H1 (cell line): ENCODE measurements at regions not wholly inside any gene's neighbourhood (a gene's known extent, or its start where the extent isn't known, plus 50 kb on each side); places are given as distances from the start of the nearest gene placed in this dataset.
A peak's percentile ranks its signal among the peaks of the same experiment; 100 is the strongest.

Source experiments
- CTCF ChIA-PET: fragments of 300-600 bp; sonication (Branson Sonifier 250); formaldehyde crosslinking; loops from one replicate; lab custom pipeline; 2021; ENCODE audit not compliant: partially characterized antibody; lab: Charles Lee
- POLR2A ChIA-PET: fragments of 300-600 bp; sonication (Branson Sonifier 250); formaldehyde crosslinking; loops from one replicate; lab custom pipeline; 2021; ENCODE audit warnings: inconsistent platforms; ENCODE audit not compliant: partially characterized antibody; lab: Charles Lee
- DNase-seq, 2 experiments: peaks; one replicate each; pipeline versions ENCODE4 v3.0.0 to v3.0.0-alpha.2; 2010 to 2022; ENCODE audit warnings: low spot score in 2 of 2, low read depth in 1 of 2, mixed read lengths in 1 of 2
- FAIRE-seq: peaks from 2 replicates; lab custom pipeline; 2011; peaks lifted over from hg19 to GRCh38; lab: Jason Lieb, UNC
- H2AFZ ChIP-seq: 2 replicates; pipeline ENCODE4 v1.8.1; 2012; ENCODE audit warnings: low read length, inconsistent platforms
- H2AK5ac ChIP-seq: 2 replicates; pipeline ENCODE4 v1.6.1; 2013; ENCODE audit warnings: low read depth, low read length
- H2BK120ac ChIP-seq: replicated peaks from 2 replicates; pipeline ENCODE3; 2013; ENCODE audit warnings: low read depth, low read length, inconsistent platforms
- H2BK12ac ChIP-seq: 2 replicates; pipeline ENCODE4 v1.6.1; 2013; ENCODE audit warnings: low read depth, low read length
- H2BK15ac ChIP-seq: 2 replicates; pipeline ENCODE4 v1.6.1; 2013; ENCODE audit warnings: low read length
- H2BK20ac ChIP-seq: 2 replicates; pipeline ENCODE4 v1.6.1; 2013; ENCODE audit warnings: low read length
- H2BK5ac ChIP-seq: 2 replicates; pipeline ENCODE4 v1.6.1; 2013; ENCODE audit warnings: low read depth, low read length
- H3K14ac ChIP-seq: 2 replicates; pipeline ENCODE4 v1.6.1; 2013; ENCODE audit warnings: inconsistent platforms; ENCODE audit not compliant: insufficient read length
- H3K18ac ChIP-seq: 2 replicates; pipeline ENCODE4 v1.6.1; 2013; ENCODE audit warnings: low read length; ENCODE audit errors: extremely low read depth
- H3K23ac ChIP-seq: 2 replicates; pipeline ENCODE4 v1.6.1; 2013; ENCODE audit warnings: inconsistent platforms; ENCODE audit not compliant: insufficient read length
- H3K23me2 ChIP-seq: 2 replicates; pipeline ENCODE4 v1.6.1; 2013; ENCODE audit warnings: low read depth, low read length
- H3K27ac ChIP-seq: 2 replicates; pipeline ENCODE4 v1.6.1; 2011; ENCODE audit warnings: low read depth, low read length, inconsistent platforms
- H3K27me3 ChIP-seq, 4 experiments: replicated peaks in 1 of 4; 1 replicate in 1 of 4; 2 replicates in 3 of 4; pipeline versions ENCODE4 v1.6.1 to v1.8.1; 2011 to 2013; ENCODE audit warnings: low read length in 3 of 4, mild to moderate bottlenecking in 3 of 4, inconsistent platforms in 2 of 4, mixed read lengths in 2 of 4, moderate library complexity in 1 of 4; ENCODE audit not compliant: control insufficient read depth in 3 of 4, insufficient read depth in 3 of 4; ENCODE audit errors: extremely low read depth in 1 of 4
- H3K36me3 ChIP-seq, 4 experiments: 2 replicates each; pipeline versions ENCODE4 v1.6.1 to v1.8.1; 2011 to 2013; ENCODE audit warnings: mild to moderate bottlenecking in 4 of 4, low read length in 3 of 4, moderate library complexity in 2 of 4, control low read depth in 1 of 4, inconsistent platforms in 1 of 4; ENCODE audit not compliant: insufficient read depth in 4 of 4, control insufficient read depth in 2 of 4
- H3K4ac ChIP-seq: replicated peaks from 2 replicates; pipeline ENCODE3; 2013; ENCODE audit warnings: low read length, low read depth, mixed read lengths, inconsistent platforms; ENCODE audit not compliant: insufficient read length
- H3K4me1 ChIP-seq, 4 experiments: replicated peaks in 1 of 4; 1 replicate in 1 of 4; 2 replicates in 3 of 4; pipeline versions ENCODE4 v1.6.1 to v1.8.1; 2011 to 2013; ENCODE audit warnings: low read length in 3 of 4, inconsistent platforms in 2 of 4, mixed read lengths in 1 of 4; ENCODE audit not compliant: insufficient read depth in 4 of 4, control insufficient read depth in 3 of 4
- H3K4me2 ChIP-seq, 2 experiments: 2 replicates each; pipeline versions ENCODE4 v1.6.1 to v1.8.1; 2011 to 2013; ENCODE audit warnings: low read depth in 2 of 2, low read length in 2 of 2, control low read depth in 1 of 2, inconsistent platforms in 1 of 2, mild to moderate bottlenecking in 1 of 2; ENCODE audit not compliant: insufficient read depth in 1 of 2
- H3K4me3 ChIP-seq, 4 experiments: fragments of 200-600, 300-600 bp in 1 of 4; sonication (generic), shearing (Covaris generic), sonication (Bioruptor Twin) in 1 of 4; 2 replicates each; pipeline versions ENCODE4 v1.5.1 to v1.8.1; 2011 to 2016; ENCODE audit warnings: low read length in 4 of 4, low read depth in 3 of 4, control low read depth in 2 of 4, inconsistent platforms in 2 of 4, mild to moderate bottlenecking in 2 of 4, mixed read lengths in 1 of 4, moderate library complexity in 1 of 4; ENCODE audit not compliant: insufficient read depth in 2 of 4; ENCODE audit errors: extremely low read depth in 1 of 4
- H3K56ac ChIP-seq: replicated peaks from 2 replicates; pipeline ENCODE3; 2013; ENCODE audit warnings: low read depth, mild to moderate bottlenecking, mixed read lengths, low read length, inconsistent platforms; ENCODE audit not compliant: insufficient read length
- H3K79me1 ChIP-seq: 2 replicates; pipeline ENCODE4 v1.6.1; 2013; ENCODE audit warnings: low read depth, low read length, control low read depth
- H3K79me2 ChIP-seq, 2 experiments: 2 replicates each; pipeline versions ENCODE4 v1.6.1 to v1.8.1; 2012 to 2013; ENCODE audit warnings: low read length in 2 of 2, mild to moderate bottlenecking in 2 of 2, inconsistent platforms in 1 of 2; ENCODE audit not compliant: insufficient read depth in 2 of 2, control insufficient read depth in 1 of 2
- H3K9ac ChIP-seq, 4 experiments: replicated peaks in 1 of 4; 1 replicate in 1 of 4; 2 replicates in 3 of 4; pipeline versions ENCODE4 v1.6.1 to v1.8.1; 2011 to 2013; ENCODE audit warnings: low read depth in 3 of 4, low read length in 3 of 4, control low read depth in 2 of 4, mild to moderate bottlenecking in 2 of 4, moderate library complexity in 2 of 4, inconsistent platforms in 1 of 4; ENCODE audit errors: extremely low read depth in 1 of 4
- H3K9me3 ChIP-seq, 2 experiments: 2 replicates each; pipeline versions ENCODE4 v1.6.1 to v1.8.1; 2012 to 2013; ENCODE audit warnings: mild to moderate bottlenecking in 2 of 2, moderate library complexity in 2 of 2, control low read depth in 1 of 2, inconsistent platforms in 1 of 2, low read depth in 1 of 2, low read length in 1 of 2, mixed read lengths in 1 of 2; ENCODE audit not compliant: insufficient read depth in 2 of 2
- H4K20me1 ChIP-seq, 2 experiments: replicated peaks in 1 of 2; 2 replicates each; pipeline versions ENCODE3 to v1.8.1; 2011 to 2013; ENCODE audit warnings: inconsistent platforms in 2 of 2, low read length in 2 of 2, mild to moderate bottlenecking in 1 of 2; ENCODE audit not compliant: insufficient read depth in 2 of 2, control insufficient read depth in 1 of 2
- H4K5ac ChIP-seq: 2 replicates; pipeline ENCODE4 v1.6.1; 2013; ENCODE audit warnings: low read length, low read depth, mixed read lengths, inconsistent platforms; ENCODE audit not compliant: insufficient read length
- H4K8ac ChIP-seq: 2 replicates; pipeline ENCODE4 v1.8.0; 2013; ENCODE audit warnings: mild to moderate bottlenecking, moderate library complexity, low read length, inconsistent platforms; ENCODE audit not compliant: insufficient read depth; ENCODE audit errors: extremely low read depth
- H4K91ac ChIP-seq: replicated peaks from 2 replicates; pipeline ENCODE3; 2013; ENCODE audit warnings: low read length, mixed read lengths, inconsistent platforms; ENCODE audit not compliant: insufficient read length
- RBBP5 ChIP-seq: IDR thresholded peaks from 2 replicates; pipeline ENCODE4 v1.7.1; 2012; ENCODE audit warnings: low read depth, mild to moderate bottlenecking, inconsistent platforms, low read length, moderate library complexity, borderline replicate concordance
- RXRA ChIP-seq: IDR thresholded peaks from 2 replicates; pipeline ENCODE4 v1.6.1; 2011; ENCODE audit warnings: low read depth, mild to moderate bottlenecking, low read length, moderate library complexity; ENCODE audit not compliant: insufficient read depth
- SP4 ChIP-seq: IDR thresholded peaks from 2 replicates; pipeline ENCODE4 v1.6.1; 2012; ENCODE audit warnings: low read length, inconsistent platforms
- WGBS, 2 experiments: shearing (Covaris generic) in 1 of 2; methylation state at CpG; one replicate each; pipeline versions ENCODE4 v1.1.6 to v1.1.7; 2013 to 2015; ENCODE audit warnings: low lambda C conversion rate in 2 of 2, mixed read lengths in 2 of 2, inconsistent platforms in 1 of 2, low coverage in 1 of 2, missing lambda C conversion rate in 1 of 2; ENCODE audit not compliant: insufficient replicate concordance in 2 of 2, insufficient coverage in 1 of 2, insufficient read length in 1 of 2; ENCODE audit errors: extremely low coverage in 1 of 2, missing lambda C conversion rate in 1 of 2; 5-methylcytosine and 5-hydroxymethylcytosine counted together

DNA sequence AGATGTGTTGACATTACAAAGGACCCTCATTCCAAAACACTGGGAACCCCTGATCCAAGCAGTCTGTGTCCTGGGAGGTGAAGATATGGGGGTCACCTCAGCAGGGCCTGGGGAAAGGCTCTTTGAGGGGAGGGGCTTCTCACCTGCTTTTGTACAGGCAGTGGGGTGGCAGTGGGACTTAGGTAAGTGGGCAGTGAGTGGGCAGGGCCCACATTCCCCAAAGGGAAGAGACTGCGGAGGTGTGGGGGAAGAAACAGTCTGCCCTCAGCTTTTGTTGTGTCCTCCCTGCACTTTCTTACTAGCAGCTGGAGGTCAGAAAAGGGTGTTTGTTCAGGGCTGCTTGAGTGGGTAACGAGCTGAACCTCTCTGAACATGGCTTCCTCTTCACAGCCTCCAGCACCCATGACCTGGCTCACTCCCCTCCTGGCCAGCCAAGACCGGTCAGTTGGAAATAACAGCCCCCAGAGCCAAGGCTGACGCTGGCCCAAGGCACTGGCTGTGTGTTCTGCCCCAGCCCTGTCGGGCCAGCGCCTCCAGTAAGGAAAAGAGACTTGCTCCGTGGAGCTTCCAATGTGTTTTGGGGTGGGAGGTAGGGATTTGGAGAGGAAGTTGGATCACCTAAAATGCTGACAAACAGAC is 173.5 kb downstream of the PSMG1 start:
- Histone ChIP-seq H3K4me1 (peaks cover 0 to 7% (median 3%) of the 10 kb centered on the region in 4 experiments; a peak in 5 of 7 replicates), H3K4me3 (no peak overlapping the region), H2AFZ (no peak overlapping the region), H4K91ac (no peak overlapping the region), H3K4me2 (no peak overlapping the region), H2BK15ac (no peak overlapping the region; the same call in 1 of the 2 replicates), H3K79me2 (no peaks in the 10 kb centered on the region), H3K79me1 (no peaks in the 10 kb centered on the region), H3K56ac (no peak overlapping the region), H4K20me1 (peaks cover 0 to 4% of the 10 kb centered on the region in 2 experiments), H4K5ac (no peak overlapping the region), H3K18ac (0 out of 2 replicates have a peak overlapping the region, but pooled peaks have one; percentile 32), H2BK120ac (no peak overlapping the region), H3K36me3 (no peaks in the 10 kb centered on the region; a peak in 1 of 8 replicates), H3K27ac (no peak overlapping the region), H3K14ac (no peak overlapping the region), H4K8ac (no peak overlapping the region), H3K23me2 (peaks cover 8% of the 10 kb centered on the region), H3K9ac (no peak overlapping the region), H2BK5ac (no peak overlapping the region), H2BK12ac (no peak overlapping the region), H2BK20ac (no peak overlapping the region), H3K23ac (no peak overlapping the region), H3K9me3 (no peaks in the 10 kb centered on the region; a peak in 1 of 4 replicates), H3K4ac (no peak overlapping the region), H2AK5ac (no peak overlapping the region), H3K27me3 (no peaks in the 10 kb centered on the region; a peak in 1 of 7 replicates)
- WGBS, 2 experiments: 95% methylated on average over 7 of the region's 7 CpGs; no CpG with 5 or more reads in 1 of the 2 experiments
- ChIA-PET CTCF (interaction anchor here (0.9 to 3.5 kb wide), 5 partner anchors 13 to 88 kb away, joined by 3 to 23 read pairs (median 3); no protein-coding TSS in a partner anchor), POLR2A (interaction anchor here (1.5 kb wide), 1 partner anchor 11 kb away, joined by 3 read pairs; no protein-coding TSS in a partner anchor)
- TF ChIP-seq RXRA (no peak), RBBP5 (no peak), SP4 (no peak)
- no peak for DNase-seq
- no peak for FAIRE-seq
